Upper lobe of right lung (tissue), 1 donor: ENCODE measurements at regions not wholly inside any gene's neighbourhood (a gene's known extent, or its start where the extent isn't known, plus 50 kb on each side); places are given as distances from the start of the nearest gene placed in this dataset.

Experiments
- ATAC-seq: fragments of 200-7000 bp; cut with Tn5 transposase; one replicate; pipeline ENCODE4 v1.9.1; 2020; ENCODE audit warnings: mild to moderate bottlenecking, moderate library complexity
- DNase-seq: peaks from one replicate; pipeline ENCODE4 v3.0.0-alpha.2; 2020
- H3K27ac ChIP-seq: fragments of 200-600 bp; one replicate; pipeline ENCODE4 v1.8.0; 2022
- H3K27me3 ChIP-seq: fragments of 200-600 bp; one replicate; pipeline ENCODE4 v1.8.0; 2022; ENCODE audit warnings: mild to moderate bottlenecking
- H3K36me3 ChIP-seq: fragments of 200-600 bp; one replicate; pipeline ENCODE4 v1.8.0; 2022
- H3K4me1 ChIP-seq: fragments of 200-600 bp; one replicate; pipeline ENCODE4 v1.8.0; 2022
- H3K4me3 ChIP-seq: fragments of 200-600 bp; one replicate; pipeline ENCODE4 v1.8.0; 2022; ENCODE audit warnings: mild to moderate bottlenecking
- H3K9me3 ChIP-seq: fragments of 200-600 bp; one replicate; pipeline ENCODE4 v1.8.0; 2022
- CTCF ChIP-seq: fragments of 200-600 bp; IDR thresholded peaks from one replicate; pipeline ENCODE4 v1.8.0; 2022; ENCODE audit warnings: antibody characterized with exemption
- intact Hi-C: fragments of 100-400 bp; cut with DNase I; formaldehyde crosslinking; loops from one replicate; pipeline ENCODE4 v1.11.0; 2022
- donor health status: DM: no; HTN: yes; CAD: no; lungs with severe emphysema.

- ATAC-seq (no peak), DNase-seq (no peak)
- Histone ChIP-seq H3K36me3 (no peaks in the 10 kb centered on the region), H3K4me1 (peaks cover 10% of the 10 kb centered on the region), H3K27ac (no peak overlapping the region), H3K9me3 (no peaks in the 10 kb centered on the region), H3K27me3 (peaks cover 60% of the 10 kb centered on the region), H3K4me3 (peak overlapping the region; percentile 25)
- TF ChIP-seq CTCF = no peak
- intact Hi-C loops = no loop called here
These were observed 256.4 kb upstream of the SOX21 start for GRCh38 chr13:94968757-94969086.

- no peak overlapping the region for H3K27ac ChIP-seq
- no peaks in the 10 kb centered on the region for H3K9me3 ChIP-seq
- intact Hi-C loops = no loop called here
- no peak for TF ChIP-seq CTCF
- peaks cover 10% of the 10 kb centered on the region for H3K4me1 ChIP-seq
- peak overlapping the region; percentile 25 for H3K4me3 ChIP-seq
- no peaks in the 10 kb centered on the region for H3K36me3 ChIP-seq
- no peak for DNase-seq
- ATAC-seq = peak; percentile 52
- H3K27me3 ChIP-seq = peaks cover 63% of the 10 kb centered on the region
These were observed 255.9 kb upstream of the SOX21 start for GRCh38 chr13:94968040-94968756.

- DNase-seq (no peak), ATAC-seq (peak; percentile 75)
- H3K9me3 ChIP-seq = no peaks in the 10 kb centered on the region
- peak overlapping the region; percentile 25 for H3K4me3 ChIP-seq
- no peak for TF ChIP-seq CTCF
- no peaks in the 10 kb centered on the region for H3K36me3 ChIP-seq
- peaks cover 10% of the 10 kb centered on the region for H3K4me1 ChIP-seq
- no peak overlapping the region for H3K27ac ChIP-seq
- intact Hi-C loops = no loop called here
- peaks cover 63% of the 10 kb centered on the region for H3K27me3 ChIP-seq
These were observed 255.1 kb upstream of the SOX21 start for GRCh38 chr13:94967183-94968039.

GRCh38 chr13:94966422-94966955 lies 254.1 kb upstream of the SOX21 start:
- no peak for DNase-seq
- H3K4me1 ChIP-seq = peaks cover 10% of the 10 kb centered on the region
- no peak for ATAC-seq
- no peaks in the 10 kb centered on the region for H3K36me3 ChIP-seq
- H3K27ac ChIP-seq = no peak overlapping the region
- intact Hi-C loops = no loop called here
- TF ChIP-seq CTCF = no peak
- H3K4me3 ChIP-seq = no peak overlapping the region
- no peaks in the 10 kb centered on the region for H3K9me3 ChIP-seq
- peaks cover 60% of the 10 kb centered on the region for H3K27me3 ChIP-seq

- H3K9me3 ChIP-seq = no peaks in the 10 kb centered on the region
- no peaks in the 10 kb centered on the region for H3K4me1 ChIP-seq
- intact Hi-C loops = no loop called here
- ATAC-seq = no peak
- no peak overlapping the region for H3K27ac ChIP-seq
- H3K36me3 ChIP-seq = no peaks in the 10 kb centered on the region
- H3K27me3 ChIP-seq = peaks cover 10% of the 10 kb centered on the region
- no peak for TF ChIP-seq CTCF
- DNase-seq = no peak
- H3K4me3 ChIP-seq = no peak overlapping the region
These were observed 247.3 kb upstream of the SOX21 start for GRCh38 chr13:94959626-94960025.
